Activated CD4-positive, alpha-beta T cell treated with anti-CD3 and anti-CD28 coated beads, Interleukin-10, Interleukin-2, amounts not matched to agents 100 ng/mL and 50 ng/mL, durations not matched to agents 16 hours and 8 hours (primary cell): ENCODE measurements at regions not wholly inside any gene's neighbourhood (a gene's known extent, or its start where the extent isn't known, plus 50 kb on each side); places are given as distances from the start of the nearest gene placed in this dataset.

Experiments used
- DNase-seq: peaks from one replicate; pipeline ENCODE4 v3.0.0-alpha.2; 2020

GRCh38 chr5:71825992-71826391 is 106.9 kb downstream of the CARTPT start:
- no peak for DNase-seq

- DNase-seq = no peak
These were observed 109.4 kb downstream of the CARTPT start for GRCh38 chr5:71828291-71829040.

- DNase-seq = no peak
These were observed 110.1 kb downstream of the CARTPT start for GRCh38 chr5:71829206-71829605.

GRCh38 chr5:71830681-71831539 is 111.8 kb downstream of the CARTPT start:
- no peak for DNase-seq

- no peak for DNase-seq
These were observed 114.0 kb downstream of the CARTPT start for GRCh38 chr5:71832812-71833715.

- no peak for DNase-seq
These were observed 115.5 kb downstream of the CARTPT start for GRCh38 chr5:71834601-71835000.

GRCh38 chr5:71836084-71836483 is 117.0 kb downstream of the CARTPT start:
- no peak for DNase-seq

GRCh38 chr5:71836559-71837112 is 117.6 kb downstream of the CARTPT start:
- DNase-seq = no peak

GRCh38 chr5:71838286-71838685 is 119.2 kb downstream of the CARTPT start:
- DNase-seq = no peak

GRCh38 chr5:71839096-71839884 is 120.2 kb downstream of the CARTPT start:
- no peak for DNase-seq

- no peak for DNase-seq
These were observed 122.0 kb downstream of the CARTPT start for GRCh38 chr5:71841107-71841506.

- DNase-seq = no peak
These were observed 124.0 kb downstream of the CARTPT start for GRCh38 chr5:71843111-71843510.

- no peak for DNase-seq
These were observed 125.8 kb downstream of the CARTPT start for GRCh38 chr5:71844862-71845261.

GRCh38 chr5:71859515-71859914 is 140.4 kb downstream of the CARTPT start:
- DNase-seq = no peak

GRCh38 chr5:71860048-71860447 is 141.0 kb downstream of the CARTPT start:
- DNase-seq = no peak

- DNase-seq = no peak
These were observed 142.6 kb downstream of the CARTPT start for GRCh38 chr5:71861682-71862081.

- DNase-seq = no peak
These were observed 143.0 kb downstream of the CARTPT start for GRCh38 chr5:71862087-71862486.

- no peak for DNase-seq
These were observed 143.5 kb downstream of the CARTPT start for GRCh38 chr5:71862507-71863060.

GRCh38 chr5:71864730-71865601 is 145.9 kb downstream of the CARTPT start:
- no peak for DNase-seq

- DNase-seq = no peak
These were observed 146.7 kb downstream of the CARTPT start for GRCh38 chr5:71865665-71866320.
